Parathyroid adenoma (tissue), 2 donors: ENCODE measurements at regions not wholly inside any gene's neighbourhood (a gene's known extent, or its start where the extent isn't known, plus 50 kb on each side); places are given as distances from the start of the nearest gene placed in this dataset.

Source experiments
- H2AFZ ChIP-seq: fragments of 300-600 bp; sonication (generic); one replicate; pipeline ENCODE4 v1.7.0; 2017; ENCODE audit warnings: antibody characterized with exemption, mild to moderate bottlenecking
- H3K27ac ChIP-seq: fragments of 300-600 bp; sonication (generic); one replicate; pipeline ENCODE4 v1.7.0; 2017
- H3K27me3 ChIP-seq: fragments of 300-600 bp; sonication (generic); one replicate; pipeline ENCODE4 v1.7.0; 2017; ENCODE audit warnings: low read length; ENCODE audit not compliant: control insufficient read depth, insufficient read depth
- H3K36me3 ChIP-seq: fragments of 300-600 bp; sonication (generic); one replicate; pipeline ENCODE4 v1.7.0; 2017; ENCODE audit warnings: low read length; ENCODE audit not compliant: control insufficient read depth, insufficient read depth
- H3K4me1 ChIP-seq: fragments of 300-600 bp; sonication (generic); one replicate; pipeline ENCODE4 v1.7.0; 2017; ENCODE audit warnings: control low read depth
- H3K4me2 ChIP-seq: fragments of 300-600 bp; sonication (generic); one replicate; pipeline ENCODE4 v1.7.0; 2017; ENCODE audit warnings: low read length
- H3K4me3 ChIP-seq: fragments of 300-600 bp; sonication (generic); one replicate; pipeline ENCODE4 v1.7.0; 2017; ENCODE audit warnings: low read depth, low read length
- H3K79me2 ChIP-seq: fragments of 300-600 bp; sonication (generic); one replicate; pipeline ENCODE4 v1.7.0; 2017; ENCODE audit warnings: control low read depth
- H3K9ac ChIP-seq: fragments of 300-600 bp; sonication (generic); one replicate; pipeline ENCODE4 v1.7.0; 2017; ENCODE audit warnings: mild to moderate bottlenecking
- H3K9me3 ChIP-seq: fragments of 300-600 bp; sonication (generic); one replicate; pipeline ENCODE4 v1.7.0; 2017; ENCODE audit warnings: low read length; ENCODE audit not compliant: control insufficient read depth
- CTCF ChIP-seq: fragments of 300-600 bp; sonication (generic); IDR thresholded peaks from one replicate; pipeline ENCODE4 v1.7.0; 2017; ENCODE audit warnings: antibody characterized with exemption, mild to moderate bottlenecking
- donor health status: primary hyperparathyroidism.

GRCh38 chr2:157076526-157077161, 180.9 kb upstream of the GALNT5 start:
- Histone ChIP-seq H3K4me1 (no peaks in the 10 kb centered on the region), H3K27me3 (no peaks in the 10 kb centered on the region), H3K79me2 (no peaks in the 10 kb centered on the region), H3K36me3 (no peaks in the 10 kb centered on the region), H3K4me2 (no peak overlapping the region), H3K9ac (no peak overlapping the region), H2AFZ (no peak overlapping the region), H3K9me3 (no peaks in the 10 kb centered on the region), H3K27ac (no peak overlapping the region), H3K4me3 (no peak overlapping the region)
- no peak for TF ChIP-seq CTCF

DNA sequence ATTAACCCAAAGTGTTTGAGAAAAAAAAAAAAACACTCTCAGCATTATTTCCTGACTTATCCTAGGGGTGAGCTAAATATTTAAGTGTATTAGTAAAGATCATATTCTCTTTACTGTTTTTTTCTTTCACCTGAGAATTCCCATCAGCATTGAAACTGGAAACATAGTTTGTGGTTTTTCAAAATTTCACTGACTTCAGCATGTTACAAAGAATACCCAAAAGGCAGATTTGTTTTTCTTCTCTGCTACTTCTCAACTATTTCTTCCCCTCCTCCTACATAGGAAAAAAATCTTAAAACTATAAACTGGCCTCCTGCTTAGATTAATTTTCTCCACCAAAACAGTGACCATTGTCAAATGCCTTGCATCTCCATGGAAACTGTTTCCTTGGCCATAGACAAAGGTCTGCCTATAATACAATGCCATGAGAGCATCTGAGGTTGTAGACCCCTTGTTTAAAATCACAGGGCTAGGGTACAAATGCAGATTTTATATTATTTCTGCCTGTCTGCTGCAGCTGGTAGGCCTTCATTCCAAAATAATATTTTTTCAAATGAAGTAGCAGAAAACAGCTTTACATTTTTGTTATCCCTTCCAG, 179.7 kb upstream of the GALNT5 start:
- no peak for TF ChIP-seq CTCF
- Histone ChIP-seq H3K9me3 (no peaks in the 10 kb centered on the region), H2AFZ (no peak overlapping the region), H3K4me3 (no peak overlapping the region), H3K4me1 (no peaks in the 10 kb centered on the region), H3K4me2 (no peak overlapping the region), H3K27ac (no peak overlapping the region), H3K36me3 (no peaks in the 10 kb centered on the region), H3K79me2 (no peaks in the 10 kb centered on the region), H3K9ac (no peak overlapping the region), H3K27me3 (no peaks in the 10 kb centered on the region)

DNA sequence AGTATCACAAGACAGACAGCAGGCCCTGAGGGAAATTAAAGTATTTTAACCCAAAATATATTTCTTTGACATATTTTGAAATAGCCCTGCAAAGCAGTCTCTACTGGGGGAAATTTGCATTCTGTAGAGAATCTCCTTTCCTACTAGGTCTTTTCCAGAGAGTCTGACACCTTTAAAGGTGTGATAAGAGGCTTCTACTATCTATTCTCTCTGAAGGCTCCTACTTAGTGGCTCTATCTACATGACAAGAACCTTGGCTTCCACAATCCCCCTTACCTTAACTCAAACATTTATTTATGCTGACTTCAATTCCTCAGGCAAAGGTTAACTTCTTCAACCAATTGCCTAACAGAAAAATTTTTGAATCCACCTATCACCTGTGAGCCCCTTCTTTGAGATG, 174.6 kb upstream of the GALNT5 start:
- H3K9ac ChIP-seq, result no peak overlapping the region
- H3K79me2 ChIP-seq, result no peaks in the 10 kb centered on the region
- no peak overlapping the region for H2AFZ ChIP-seq
- H3K4me3 ChIP-seq, result no peak overlapping the region
- H3K4me1 ChIP-seq, result no peaks in the 10 kb centered on the region
- no peaks in the 10 kb centered on the region for H3K9me3 ChIP-seq
- H3K27ac ChIP-seq, result no peak overlapping the region
- no peak overlapping the region for H3K4me2 ChIP-seq
- H3K36me3 ChIP-seq, result no peaks in the 10 kb centered on the region
- TF ChIP-seq CTCF, result no peak
- H3K27me3 ChIP-seq, result no peaks in the 10 kb centered on the region

DNA sequence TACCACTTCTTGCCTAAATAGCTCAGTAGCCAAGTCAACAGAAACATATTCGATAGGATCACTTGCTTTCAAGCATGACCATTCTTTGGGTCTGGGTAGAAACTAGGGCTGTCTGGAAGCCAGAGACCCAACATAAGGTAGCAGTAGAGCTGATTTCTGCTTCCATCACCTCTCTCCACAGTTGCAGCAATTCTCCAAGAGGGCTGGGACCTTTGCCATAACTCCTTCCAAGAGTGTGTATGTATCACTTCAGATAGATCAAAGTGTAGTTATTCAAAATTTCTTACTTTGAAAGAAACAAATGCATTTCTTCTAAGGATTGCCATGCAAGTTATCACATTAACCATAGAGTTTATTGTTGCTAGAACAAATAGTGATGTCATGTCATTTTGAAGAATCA, 172.0 kb upstream of the GALNT5 start:
- no peaks in the 10 kb centered on the region for H3K4me1 ChIP-seq

More for the DNA sequence above, 172.0 kb upstream of the GALNT5 start:
- Histone ChIP-seq H3K9ac (no peak overlapping the region), H3K27me3 (no peaks in the 10 kb centered on the region), H3K27ac (no peak overlapping the region), H2AFZ (no peak overlapping the region), H3K4me3 (no peak overlapping the region), H3K9me3 (no peaks in the 10 kb centered on the region), H3K36me3 (no peaks in the 10 kb centered on the region), H3K4me2 (no peak overlapping the region), H3K79me2 (no peaks in the 10 kb centered on the region)
- TF ChIP-seq CTCF, result no peak
